Cardiac muscle cell (in vitro differentiated cells and primary cell): ENCODE measurements at regions not wholly inside any gene's neighbourhood (a gene's known extent, or its start where the extent isn't known, plus 50 kb on each side); places are given as distances from the start of the nearest gene placed in this dataset.

Source experiments
- DNase-seq, 2 donors: peaks; one replicate each; pipeline versions ENCODE4 v3.0.0 to v3.0.0-alpha.2; 2010 to 2017; ENCODE audit warnings: low read depth in 1 of 2, low spot score in 1 of 2
- H3K27ac ChIP-seq: fragments of 200-600 bp; sonication (generic); 2 replicates; pipeline ENCODE4 v1.5.1; 2016
- H3K27me3 ChIP-seq: fragments of 200-600 bp; sonication (generic); 2 replicates; pipeline ENCODE4 v1.6.0; 2016; ENCODE audit warnings: control low read depth
- H3K36me3 ChIP-seq: fragments of 200-600 bp; sonication (generic); 2 replicates; pipeline ENCODE4 v1.5.1; 2016; ENCODE audit warnings: control low read depth
- H3K4me1 ChIP-seq: fragments of 200-600 bp; sonication (generic); 2 replicates; pipeline ENCODE4 v1.8.1; 2017; ENCODE audit warnings: low read depth, mild to moderate bottlenecking, mixed run types
- H3K4me3 ChIP-seq: fragments of 200-600 bp; sonication (generic); 2 replicates; pipeline ENCODE4 v1.5.1; 2016; ENCODE audit warnings: mild to moderate bottlenecking
- H3K9me3 ChIP-seq: fragments of 200-600 bp; sonication (generic); 2 replicates; pipeline ENCODE4 v1.5.1; 2017; ENCODE audit warnings: low read depth, mild to moderate bottlenecking, control low read depth
- TF ChIP-seq, protein P1 (sequence below): IDR thresholded peaks from 2 replicates; pipeline ENCODE4 v1.5.1; 2012; ENCODE audit warnings: low read depth, mild to moderate bottlenecking, low read length

DNA sequence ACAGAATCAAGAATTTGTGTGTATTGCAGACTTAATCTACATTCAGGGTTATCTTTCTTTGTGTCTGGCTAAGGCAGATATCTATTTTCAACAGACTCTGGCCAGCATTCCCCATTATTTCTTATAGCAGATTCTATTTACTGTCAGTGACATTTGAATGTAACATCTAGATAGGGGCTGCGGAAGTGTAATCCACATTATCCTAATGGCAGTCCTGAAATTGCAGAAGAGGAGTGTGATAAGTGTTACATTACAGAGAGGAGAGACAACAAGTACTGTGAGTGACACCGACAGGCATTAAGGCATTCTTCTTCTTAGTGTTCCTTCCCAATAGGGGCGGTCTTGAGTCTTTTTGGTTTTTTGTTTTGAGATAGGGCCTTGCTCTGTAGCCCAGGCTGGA lies 598.2 kb upstream of the NXPH2 start:
- H3K36me3 ChIP-seq = no peaks in the 10 kb centered on the region
- H3K4me3 ChIP-seq = no peak overlapping the region
- H3K27ac ChIP-seq = no peak overlapping the region
- no peaks in the 10 kb centered on the region for H3K4me1 ChIP-seq
- TF ChIP-seq, protein P1, sequence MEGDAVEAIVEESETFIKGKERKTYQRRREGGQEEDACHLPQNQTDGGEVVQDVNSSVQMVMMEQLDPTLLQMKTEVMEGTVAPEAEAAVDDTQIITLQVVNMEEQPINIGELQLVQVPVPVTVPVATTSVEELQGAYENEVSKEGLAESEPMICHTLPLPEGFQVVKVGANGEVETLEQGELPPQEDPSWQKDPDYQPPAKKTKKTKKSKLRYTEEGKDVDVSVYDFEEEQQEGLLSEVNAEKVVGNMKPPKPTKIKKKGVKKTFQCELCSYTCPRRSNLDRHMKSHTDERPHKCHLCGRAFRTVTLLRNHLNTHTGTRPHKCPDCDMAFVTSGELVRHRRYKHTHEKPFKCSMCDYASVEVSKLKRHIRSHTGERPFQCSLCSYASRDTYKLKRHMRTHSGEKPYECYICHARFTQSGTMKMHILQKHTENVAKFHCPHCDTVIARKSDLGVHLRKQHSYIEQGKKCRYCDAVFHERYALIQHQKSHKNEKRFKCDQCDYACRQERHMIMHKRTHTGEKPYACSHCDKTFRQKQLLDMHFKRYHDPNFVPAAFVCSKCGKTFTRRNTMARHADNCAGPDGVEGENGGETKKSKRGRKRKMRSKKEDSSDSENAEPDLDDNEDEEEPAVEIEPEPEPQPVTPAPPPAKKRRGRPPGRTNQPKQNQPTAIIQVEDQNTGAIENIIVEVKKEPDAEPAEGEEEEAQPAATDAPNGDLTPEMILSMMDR = no peak
- no peaks in the 10 kb centered on the region for H3K27me3 ChIP-seq
- H3K9me3 ChIP-seq = no peaks in the 10 kb centered on the region
- no peak for DNase-seq

DNA sequence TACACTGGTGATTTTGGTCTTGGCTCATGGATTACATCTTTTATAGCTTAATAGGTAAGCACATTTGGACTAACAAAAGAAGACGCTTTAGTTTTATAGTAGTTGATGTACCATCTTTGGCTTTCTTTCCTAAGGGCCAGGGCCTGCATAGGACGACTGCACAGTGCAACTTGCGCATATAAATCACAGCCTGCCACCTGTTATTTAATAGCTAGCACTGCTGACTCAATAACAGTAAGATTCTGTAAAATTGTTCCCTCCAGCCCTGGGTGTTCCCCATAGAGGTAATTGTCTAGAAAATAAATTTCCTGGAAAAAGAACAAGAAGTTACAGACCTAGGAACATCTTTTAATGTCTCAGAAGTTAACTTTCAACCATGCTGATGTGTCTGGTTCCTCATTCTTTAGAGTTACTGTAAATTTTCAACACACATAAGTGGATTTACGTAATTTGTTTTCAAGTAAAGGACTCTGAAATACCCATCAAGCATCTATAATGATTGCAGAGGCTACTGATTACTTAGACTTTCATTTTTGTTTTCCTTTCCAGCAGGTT lies 594.2 kb upstream of the NXPH2 start:
- Histone ChIP-seq H3K27ac (no peak overlapping the region), H3K4me3 (no peak overlapping the region), H3K36me3 (no peaks in the 10 kb centered on the region), H3K4me1 (no peaks in the 10 kb centered on the region), H3K27me3 (no peaks in the 10 kb centered on the region), H3K9me3 (no peaks in the 10 kb centered on the region)
- TF ChIP-seq, protein P1 = no peak
- DNase-seq = no peak

DNA sequence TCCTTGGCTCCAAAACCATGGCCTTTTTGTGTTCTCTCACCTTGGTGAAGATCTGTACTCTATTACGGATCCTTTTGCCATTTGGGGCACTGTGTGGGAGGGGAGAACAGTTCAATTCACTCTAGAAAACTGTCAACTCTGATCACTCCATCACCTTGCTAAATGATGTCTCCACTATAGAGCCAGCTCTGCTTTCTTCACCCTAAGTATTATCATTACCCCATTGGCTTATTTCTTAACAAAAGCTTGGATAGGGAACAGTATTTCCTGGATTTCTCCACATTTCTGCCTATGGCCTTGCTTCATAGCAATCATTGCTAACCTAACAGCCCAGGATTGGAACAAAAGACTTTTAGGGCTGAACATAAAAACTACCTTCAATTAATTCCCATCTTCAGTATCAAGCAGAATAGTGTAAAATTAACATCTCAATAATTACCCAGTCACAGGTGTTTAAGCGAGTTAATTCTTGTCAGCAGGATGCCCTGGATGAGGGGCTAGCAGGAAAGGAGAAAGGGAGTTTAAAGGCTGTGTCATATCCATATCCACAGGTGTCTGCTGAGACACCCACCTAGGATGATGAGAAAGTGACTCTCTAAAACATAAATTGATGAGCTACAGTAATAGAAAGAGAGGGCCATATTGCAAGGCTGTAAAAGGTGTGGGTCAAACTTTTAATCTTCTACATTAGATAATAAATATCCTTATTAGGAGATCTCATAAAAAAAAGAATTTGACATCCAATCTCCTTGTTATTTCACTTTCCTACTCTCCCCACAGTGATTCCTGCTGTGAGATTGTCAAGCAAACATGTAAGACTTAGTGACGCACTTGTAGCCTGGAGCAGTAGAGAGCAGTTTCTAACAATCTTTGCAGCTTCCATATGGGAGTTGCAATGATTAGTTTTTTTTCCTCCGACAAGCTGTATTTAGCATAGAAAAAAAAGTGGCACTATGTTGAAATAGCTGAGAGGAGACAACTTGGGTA lies 589.5 kb upstream of the NXPH2 start:
- Histone ChIP-seq H3K4me3 (no peak overlapping the region), H3K4me1 (no peaks in the 10 kb centered on the region), H3K27me3 (no peaks in the 10 kb centered on the region), H3K27ac (no peak overlapping the region), H3K36me3 (no peaks in the 10 kb centered on the region), H3K9me3 (no peaks in the 10 kb centered on the region)
- no peak for DNase-seq
- TF ChIP-seq, protein P1 = no peak

DNA sequence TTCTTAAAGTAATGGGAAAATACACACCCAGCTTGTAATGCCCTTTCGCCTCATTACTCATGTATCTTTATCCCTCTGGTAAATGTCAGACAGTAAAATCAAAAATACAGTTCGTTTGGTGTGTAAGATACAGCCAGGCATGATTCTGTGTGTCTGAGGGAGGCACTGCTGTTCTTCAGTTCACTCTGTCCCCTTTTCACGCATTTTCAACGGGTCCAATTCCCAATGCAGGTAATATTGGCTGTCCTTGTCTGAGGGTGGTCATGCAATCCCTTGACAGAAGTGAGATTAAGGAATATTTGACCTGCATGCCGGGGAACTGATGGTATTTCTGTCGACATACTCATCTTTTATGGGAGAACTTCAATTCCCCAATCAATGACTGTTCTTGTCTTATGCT lies 587.2 kb upstream of the NXPH2 start:
- no peaks in the 10 kb centered on the region for H3K9me3 ChIP-seq
- TF ChIP-seq, protein P1 = no peak
- no peaks in the 10 kb centered on the region for H3K36me3 ChIP-seq
- H3K4me1 ChIP-seq = no peaks in the 10 kb centered on the region
- no peak overlapping the region for H3K4me3 ChIP-seq
- no peak for DNase-seq
- no peak overlapping the region for H3K27ac ChIP-seq
- no peaks in the 10 kb centered on the region for H3K27me3 ChIP-seq

DNA sequence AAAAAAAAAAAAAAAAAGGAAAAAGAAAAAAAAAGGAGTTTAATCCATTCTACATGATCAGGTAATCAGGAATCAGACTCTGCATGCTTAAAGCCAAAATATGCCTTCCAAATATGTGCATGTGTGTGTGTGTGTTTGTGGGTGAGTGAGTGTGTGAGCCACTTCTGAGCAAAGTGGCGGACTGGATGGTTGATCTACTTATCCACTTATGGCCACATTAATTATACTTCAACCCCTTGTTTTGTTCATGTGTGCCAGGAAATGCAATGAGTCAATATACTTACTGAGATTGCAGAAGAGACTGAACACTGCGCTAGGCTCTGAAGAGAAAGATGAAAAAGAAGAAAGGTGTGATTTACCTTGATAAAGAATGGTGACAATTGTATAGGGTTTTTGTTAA lies 586.5 kb upstream of the NXPH2 start:
- Histone ChIP-seq H3K9me3 (no peaks in the 10 kb centered on the region), H3K4me3 (no peak overlapping the region), H3K4me1 (no peaks in the 10 kb centered on the region), H3K36me3 (no peaks in the 10 kb centered on the region), H3K27ac (no peak overlapping the region), H3K27me3 (no peaks in the 10 kb centered on the region)
- TF ChIP-seq, protein P1 = no peak
- no peak for DNase-seq
